ENCODE measurements at regions not wholly inside any gene's neighbourhood (a gene's known extent, or its start where the extent isn't known, plus 50 kb on each side); places are given as distances from the start of the nearest gene placed in this dataset.

GRCh38 chr15:38197553-38197952, 55.1 kb upstream of the SPRED1 start:
- Histone ChIP-seq H3K36me3 (no peaks in the 10 kb centered on the region), H3K4me3 (no peak overlapping the region), H3K4me1 (no peaks in the 10 kb centered on the region), H3K27me3 (no peaks in the 10 kb centered on the region), H3K9me3 (no peaks in the 10 kb centered on the region), H3K27ac (no peak overlapping the region)
- TF ChIP-seq, protein P1, sequence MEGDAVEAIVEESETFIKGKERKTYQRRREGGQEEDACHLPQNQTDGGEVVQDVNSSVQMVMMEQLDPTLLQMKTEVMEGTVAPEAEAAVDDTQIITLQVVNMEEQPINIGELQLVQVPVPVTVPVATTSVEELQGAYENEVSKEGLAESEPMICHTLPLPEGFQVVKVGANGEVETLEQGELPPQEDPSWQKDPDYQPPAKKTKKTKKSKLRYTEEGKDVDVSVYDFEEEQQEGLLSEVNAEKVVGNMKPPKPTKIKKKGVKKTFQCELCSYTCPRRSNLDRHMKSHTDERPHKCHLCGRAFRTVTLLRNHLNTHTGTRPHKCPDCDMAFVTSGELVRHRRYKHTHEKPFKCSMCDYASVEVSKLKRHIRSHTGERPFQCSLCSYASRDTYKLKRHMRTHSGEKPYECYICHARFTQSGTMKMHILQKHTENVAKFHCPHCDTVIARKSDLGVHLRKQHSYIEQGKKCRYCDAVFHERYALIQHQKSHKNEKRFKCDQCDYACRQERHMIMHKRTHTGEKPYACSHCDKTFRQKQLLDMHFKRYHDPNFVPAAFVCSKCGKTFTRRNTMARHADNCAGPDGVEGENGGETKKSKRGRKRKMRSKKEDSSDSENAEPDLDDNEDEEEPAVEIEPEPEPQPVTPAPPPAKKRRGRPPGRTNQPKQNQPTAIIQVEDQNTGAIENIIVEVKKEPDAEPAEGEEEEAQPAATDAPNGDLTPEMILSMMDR (IDR thresholded peaks at IDR 0.05): no peak
- TF ChIP-seq POLR2AphosphoS5 (IDR thresholded peaks at IDR 0.05) (no peak), POLR2A (IDR thresholded peaks at IDR 0.05) (no peak)
- intact Hi-C loops (cut with DNase I; ENCODE audit: low total_unique reads): no loop called here
- no peak for DNase-seq (ENCODE audit: low spot score in 2 of 2)

- DNase-seq (ENCODE audit: low spot score in 2 of 2): no peak
- Histone ChIP-seq H3K4me1 (no peaks in the 10 kb centered on the region), H3K36me3 (no peaks in the 10 kb centered on the region), H3K4me3 (no peak overlapping the region), H3K9me3 (no peaks in the 10 kb centered on the region), H3K27ac (no peak overlapping the region), H3K27me3 (no peaks in the 10 kb centered on the region)
- intact Hi-C loops (cut with DNase I; ENCODE audit: low total_unique reads): no loop called here
- TF ChIP-seq, protein P1 (IDR thresholded peaks at IDR 0.05): no peak
- TF ChIP-seq POLR2A (IDR thresholded peaks at IDR 0.05): no peak
- no peak for TF ChIP-seq POLR2AphosphoS5 (IDR thresholded peaks at IDR 0.05)
Observed at GRCh38 chr15:38201714-38202113, 50.9 kb upstream of the SPRED1 start.

DNA sequence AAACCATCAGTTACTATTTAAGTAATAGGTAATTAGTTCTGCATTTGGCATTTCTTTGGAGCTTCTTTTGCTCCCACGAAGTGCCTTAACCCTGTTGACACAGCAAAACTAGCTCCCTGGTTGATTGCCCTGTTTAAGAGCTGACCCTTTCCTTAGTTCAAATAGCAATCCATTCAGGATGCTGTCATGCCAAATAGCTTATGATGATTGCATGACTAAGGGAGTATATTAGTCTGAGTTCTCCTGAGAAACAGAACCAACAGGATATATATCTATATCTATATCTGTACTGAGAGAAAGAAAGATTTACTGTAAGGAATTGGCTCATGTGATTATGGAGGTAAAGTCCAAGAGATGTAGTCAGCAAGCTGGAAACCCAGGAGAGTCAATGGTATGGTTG, 50.3 kb upstream of the SPRED1 start:
- intact Hi-C loops (cut with DNase I; ENCODE audit: low total_unique reads): no loop called here
- H3K27ac ChIP-seq: no peak overlapping the region
- H3K27me3 ChIP-seq: no peaks in the 10 kb centered on the region
- no peaks in the 10 kb centered on the region for H3K9me3 ChIP-seq
- H3K4me1 ChIP-seq: no peaks in the 10 kb centered on the region
- H3K4me3 ChIP-seq: no peak overlapping the region
- TF ChIP-seq POLR2A (IDR thresholded peaks at IDR 0.05) (no peak), POLR2AphosphoS5 (IDR thresholded peaks at IDR 0.05) (no peak)
- TF ChIP-seq, protein P1 (IDR thresholded peaks at IDR 0.05): no peak
- no peaks in the 10 kb centered on the region for H3K36me3 ChIP-seq
- no peak for DNase-seq (ENCODE audit: low spot score in 2 of 2)

Data from breast epithelium (tissue), 4 donors.